Nephron progenitor cell (in vitro differentiated cells): ENCODE measurements at regions not wholly inside any gene's neighbourhood (a gene's known extent, or its start where the extent isn't known, plus 50 kb on each side); places are given as distances from the start of the nearest gene placed in this dataset.

ENCODE experiments used
- DNase-seq: peaks from one replicate; pipeline ENCODE4 v3.0.0; 2021
- H3K27ac Mint-ChIP-seq: 2 replicates; pipeline ENCODE4 v1.8.0; 2021; ENCODE audit warnings: mild to moderate bottlenecking, moderate library complexity, mixed read lengths
- H3K27me3 Mint-ChIP-seq: 2 replicates; pipeline ENCODE4 v1.8.0; 2021; ENCODE audit warnings: mild to moderate bottlenecking, low read depth, mixed read lengths; ENCODE audit not compliant: poor library complexity
- H3K36me3 Mint-ChIP-seq: 2 replicates; pipeline ENCODE4 v1.8.0; 2021; ENCODE audit warnings: low read depth, mixed read lengths
- H3K4me1 Mint-ChIP-seq: 2 replicates; pipeline ENCODE4 v1.8.0; 2021; ENCODE audit warnings: mixed read lengths
- H3K4me3 Mint-ChIP-seq: 2 replicates; pipeline ENCODE4 v1.8.0; 2021; ENCODE audit warnings: mild to moderate bottlenecking, moderate library complexity, mixed read lengths
- H3K9me3 Mint-ChIP-seq: 2 replicates; pipeline ENCODE4 v1.8.0; 2021; ENCODE audit warnings: mild to moderate bottlenecking, moderate library complexity, mixed read lengths
- TF ChIP-seq, protein P1 (sequence below): fragments of 200-600 bp; sonication (generic); IDR thresholded peaks from 2 replicates; pipeline ENCODE4 v1.5.0; 2021; ENCODE audit warnings: antibody characterized with exemption

DNA sequence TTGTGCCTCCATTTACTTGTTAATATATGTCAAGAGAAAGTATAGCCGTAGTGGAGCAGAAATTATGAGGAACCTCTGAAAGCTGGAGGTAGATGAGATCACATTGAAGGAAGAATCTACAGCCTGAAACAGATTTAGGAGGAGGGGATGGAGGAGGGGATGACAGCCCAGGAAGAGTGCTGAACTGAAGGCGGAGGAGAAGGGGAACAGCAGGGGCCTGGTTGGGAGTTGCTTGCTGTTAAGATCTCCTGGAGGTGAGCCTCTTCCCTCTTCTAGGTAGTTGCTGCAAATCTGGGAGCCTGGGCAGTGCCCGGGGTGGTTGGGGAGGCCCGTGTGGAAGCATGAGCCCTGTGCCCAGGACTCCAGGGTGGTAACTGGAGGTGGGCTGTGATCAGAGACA is 111.8 kb upstream of the SEMA6A start:
- no peak overlapping the region for H3K4me3 Mint-ChIP-seq
- H3K9me3 Mint-ChIP-seq, result no peaks in the 10 kb centered on the region
- no peaks in the 10 kb centered on the region for H3K36me3 Mint-ChIP-seq
- H3K27me3 Mint-ChIP-seq, result peaks cover 3% of the 10 kb centered on the region
- no peak overlapping the region for H3K27ac Mint-ChIP-seq
- TF ChIP-seq, protein P1, sequence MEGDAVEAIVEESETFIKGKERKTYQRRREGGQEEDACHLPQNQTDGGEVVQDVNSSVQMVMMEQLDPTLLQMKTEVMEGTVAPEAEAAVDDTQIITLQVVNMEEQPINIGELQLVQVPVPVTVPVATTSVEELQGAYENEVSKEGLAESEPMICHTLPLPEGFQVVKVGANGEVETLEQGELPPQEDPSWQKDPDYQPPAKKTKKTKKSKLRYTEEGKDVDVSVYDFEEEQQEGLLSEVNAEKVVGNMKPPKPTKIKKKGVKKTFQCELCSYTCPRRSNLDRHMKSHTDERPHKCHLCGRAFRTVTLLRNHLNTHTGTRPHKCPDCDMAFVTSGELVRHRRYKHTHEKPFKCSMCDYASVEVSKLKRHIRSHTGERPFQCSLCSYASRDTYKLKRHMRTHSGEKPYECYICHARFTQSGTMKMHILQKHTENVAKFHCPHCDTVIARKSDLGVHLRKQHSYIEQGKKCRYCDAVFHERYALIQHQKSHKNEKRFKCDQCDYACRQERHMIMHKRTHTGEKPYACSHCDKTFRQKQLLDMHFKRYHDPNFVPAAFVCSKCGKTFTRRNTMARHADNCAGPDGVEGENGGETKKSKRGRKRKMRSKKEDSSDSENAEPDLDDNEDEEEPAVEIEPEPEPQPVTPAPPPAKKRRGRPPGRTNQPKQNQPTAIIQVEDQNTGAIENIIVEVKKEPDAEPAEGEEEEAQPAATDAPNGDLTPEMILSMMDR, result no peak
- no peak for DNase-seq
- peaks cover 22% of the 10 kb centered on the region for H3K4me1 Mint-ChIP-seq

DNA sequence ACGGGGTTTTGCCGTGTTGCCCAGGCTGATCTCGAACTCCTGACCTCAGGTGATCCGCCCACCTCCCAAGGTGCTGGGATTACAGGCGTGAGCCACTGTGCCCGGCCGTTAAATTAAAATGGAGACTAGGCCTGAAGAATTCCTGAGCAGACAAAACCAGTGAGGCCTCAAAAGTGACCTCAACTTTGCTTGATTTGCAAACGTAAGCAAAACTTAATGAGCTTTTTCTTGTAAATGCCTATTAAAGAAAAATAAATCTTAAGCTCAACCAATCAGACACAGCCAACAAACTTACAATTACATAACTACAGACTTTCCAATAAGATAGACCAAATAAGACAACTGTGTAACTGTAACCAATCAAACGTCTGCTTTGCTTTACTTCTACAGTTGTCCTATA is 111.3 kb upstream of the SEMA6A start:
- no peaks in the 10 kb centered on the region for H3K36me3 Mint-ChIP-seq
- TF ChIP-seq, protein P1, result no peak
- H3K4me3 Mint-ChIP-seq, result no peak overlapping the region
- no peak overlapping the region for H3K27ac Mint-ChIP-seq
- H3K27me3 Mint-ChIP-seq, result peaks cover 3% of the 10 kb centered on the region
- peaks cover 26% of the 10 kb centered on the region for H3K4me1 Mint-ChIP-seq
- no peak for DNase-seq
- H3K9me3 Mint-ChIP-seq, result no peaks in the 10 kb centered on the region

DNA sequence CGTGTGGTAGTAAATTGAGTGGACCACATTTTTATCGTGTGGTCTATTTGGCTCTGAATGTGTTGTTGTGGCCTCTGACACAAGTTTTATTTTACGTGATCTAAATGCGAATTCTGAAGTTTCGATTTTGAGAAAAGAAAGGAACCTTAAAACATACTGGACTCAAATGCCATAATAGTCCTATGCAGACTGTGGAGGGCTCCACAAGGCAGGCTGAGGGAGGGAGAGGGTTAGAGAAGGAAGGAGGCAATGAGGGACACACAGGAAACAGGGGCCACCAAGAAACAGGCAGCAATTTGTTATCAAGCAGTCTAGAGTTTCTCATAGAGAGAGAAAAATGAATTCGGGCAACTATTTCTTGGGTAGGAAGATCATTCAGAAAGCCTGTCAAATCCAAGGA is 110.4 kb upstream of the SEMA6A start:
- TF ChIP-seq, protein P1, result no peak

DNA sequence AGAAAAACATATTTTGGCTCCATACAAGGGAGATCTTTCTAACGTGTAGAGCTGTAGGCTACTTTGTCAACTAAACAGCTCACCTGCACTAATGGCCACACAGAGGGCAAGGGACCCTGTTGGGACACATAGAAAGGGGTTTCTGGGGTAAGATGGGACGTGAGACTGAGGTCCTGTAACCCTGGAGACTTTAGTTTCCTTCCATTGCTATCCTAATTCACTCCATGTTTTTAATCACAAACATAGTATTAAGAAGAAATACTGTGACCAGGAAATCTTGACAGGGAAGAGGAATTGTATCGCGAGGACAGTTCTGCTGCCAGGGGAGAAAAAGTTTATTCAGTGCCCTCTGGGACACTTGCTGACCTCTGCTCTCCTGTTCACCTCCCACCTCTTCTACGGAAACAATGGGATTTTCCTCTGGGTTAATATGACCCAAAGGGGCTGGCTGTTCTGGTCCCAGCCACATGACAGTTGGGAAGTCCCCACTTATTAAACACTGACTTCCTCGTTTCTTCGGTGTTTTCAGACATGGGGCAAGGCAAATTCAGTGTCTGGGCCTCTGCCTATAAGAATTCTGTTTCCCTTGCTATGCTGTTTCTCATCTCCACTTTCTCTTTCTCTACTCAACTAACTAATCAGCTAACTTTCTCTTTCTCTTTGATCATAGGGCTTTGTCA is 106.9 kb upstream of the SEMA6A start:
- Mint-ChIP-seq H3K36me3 (no peaks in the 10 kb centered on the region), H3K27me3 (peaks cover 9% of the 10 kb centered on the region), H3K9me3 (no peaks in the 10 kb centered on the region), H3K4me1 (peaks cover 28% of the 10 kb centered on the region), H3K4me3 (no peak overlapping the region), H3K27ac (peak overlapping the region; percentile 31)
- DNase-seq, result no peak
- TF ChIP-seq, protein P1, result no peak

More for the DNA sequence above, 110.4 kb upstream of the SEMA6A start:
- DNase-seq, result no peak
- Mint-ChIP-seq H3K9me3 (no peaks in the 10 kb centered on the region), H3K36me3 (no peaks in the 10 kb centered on the region), H3K4me3 (no peak overlapping the region), H3K27ac (peak overlapping the region; percentile 23), H3K27me3 (peaks cover 3% of the 10 kb centered on the region), H3K4me1 (peaks cover 28% of the 10 kb centered on the region)

DNA sequence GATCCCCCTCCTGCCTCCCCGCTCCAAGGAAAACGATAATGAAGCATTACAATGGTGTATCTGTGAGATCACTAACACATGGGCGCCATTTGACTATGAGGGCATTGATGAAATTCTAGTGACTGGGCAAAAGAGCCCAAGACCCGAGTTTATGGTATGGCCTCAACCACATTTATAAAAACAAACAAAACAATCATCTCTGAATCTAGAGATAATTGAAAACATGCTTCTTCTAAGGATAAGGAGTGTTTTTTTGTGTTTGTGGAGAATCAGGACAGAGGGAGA is 100.9 kb upstream of the SEMA6A start:
- peaks cover 21% of the 10 kb centered on the region for H3K4me1 Mint-ChIP-seq
- no peaks in the 10 kb centered on the region for H3K9me3 Mint-ChIP-seq
- no peak for DNase-seq
- no peaks in the 10 kb centered on the region for H3K36me3 Mint-ChIP-seq
- H3K27ac Mint-ChIP-seq, result no peak overlapping the region
- H3K27me3 Mint-ChIP-seq, result peaks cover 9% of the 10 kb centered on the region
- TF ChIP-seq, protein P1, result no peak
- H3K4me3 Mint-ChIP-seq, result no peak overlapping the region

DNA sequence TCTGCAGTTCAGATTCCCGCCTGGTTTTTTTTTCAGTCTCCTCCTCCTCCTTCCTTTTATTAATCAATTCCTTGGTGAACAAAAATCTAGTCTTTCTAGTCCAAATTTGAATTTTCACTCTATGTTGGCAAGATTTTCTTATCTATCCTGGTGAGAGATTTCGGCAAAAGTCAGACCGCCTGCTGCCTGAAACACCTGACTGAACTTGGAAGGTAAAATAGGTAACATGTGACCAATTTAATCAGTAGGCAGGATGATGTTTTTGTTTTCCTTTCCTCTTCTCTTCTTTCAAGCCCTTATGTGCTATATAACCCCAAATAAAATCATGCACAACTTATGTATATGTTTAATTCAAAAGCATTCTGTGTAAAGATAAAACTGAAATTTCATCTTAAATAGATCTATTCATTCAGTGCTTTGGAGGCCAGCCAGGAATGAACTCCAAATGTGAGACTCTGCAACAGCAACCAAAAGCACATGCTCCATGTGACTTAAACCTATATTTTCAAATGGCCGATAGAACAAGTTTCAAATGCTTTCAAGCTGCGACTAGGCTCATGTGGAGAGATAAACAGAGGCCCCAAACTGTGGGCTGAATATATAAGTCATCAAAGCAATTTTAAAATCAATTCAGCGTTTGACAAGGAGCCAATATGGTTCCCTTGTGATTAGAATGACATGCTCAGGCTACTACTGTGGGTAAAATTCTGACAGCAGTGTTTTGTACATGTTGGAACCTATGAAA is 100.4 kb upstream of the SEMA6A start:
- Mint-ChIP-seq H3K27ac (no peak overlapping the region), H3K4me1 (peaks cover 21% of the 10 kb centered on the region), H3K36me3 (no peaks in the 10 kb centered on the region), H3K9me3 (no peaks in the 10 kb centered on the region), H3K27me3 (peaks cover 9% of the 10 kb centered on the region), H3K4me3 (no peak overlapping the region)
- TF ChIP-seq, protein P1, result no peak
- DNase-seq, result no peak
